ENCODE measurements at regions not wholly inside any gene's neighbourhood (a gene's known extent, or its start where the extent isn't known, plus 50 kb on each side); places are given as distances from the start of the nearest gene placed in this dataset.

DNA sequence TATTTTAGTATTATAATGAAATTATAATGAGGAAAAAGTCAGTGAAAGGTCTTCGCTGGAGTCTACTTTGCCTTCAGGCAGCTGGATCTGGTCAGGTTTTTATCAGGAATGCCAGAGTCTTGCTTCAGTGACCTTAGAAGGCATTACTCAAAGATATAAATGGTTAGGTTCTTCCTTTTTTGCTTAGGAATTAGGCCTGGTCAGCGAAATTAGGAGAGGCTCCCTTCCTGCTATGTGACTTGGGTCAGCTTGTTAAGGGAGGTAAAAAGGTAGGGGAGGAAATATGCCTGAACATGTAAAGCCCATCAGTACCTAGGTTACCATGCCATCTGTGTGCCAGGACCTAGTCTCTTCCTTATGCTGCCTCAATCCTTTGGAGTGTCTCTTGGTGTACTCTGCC is 115.1 kb downstream of the OTOR start:
- ChIA-PET CTCF (interaction anchor here (1.0 kb wide), 1 partner anchor 42 kb away, joined by 3 read pairs; no protein-coding TSS in a partner anchor), POLR2A (no interaction called here)
- H3K4me3 ChIP-seq (ENCODE audit: low read depth, low read length), result no peak overlapping the region
- TF ChIP-seq ZEB2 (tag by site-specific recombination; IDR thresholded peaks at IDR 0.05), result no peak
- no peak for TF ChIP-seq SP3 (tag by site-specific recombination; IDR thresholded peaks at IDR 0.05)
- TF ChIP-seq, protein P1, sequence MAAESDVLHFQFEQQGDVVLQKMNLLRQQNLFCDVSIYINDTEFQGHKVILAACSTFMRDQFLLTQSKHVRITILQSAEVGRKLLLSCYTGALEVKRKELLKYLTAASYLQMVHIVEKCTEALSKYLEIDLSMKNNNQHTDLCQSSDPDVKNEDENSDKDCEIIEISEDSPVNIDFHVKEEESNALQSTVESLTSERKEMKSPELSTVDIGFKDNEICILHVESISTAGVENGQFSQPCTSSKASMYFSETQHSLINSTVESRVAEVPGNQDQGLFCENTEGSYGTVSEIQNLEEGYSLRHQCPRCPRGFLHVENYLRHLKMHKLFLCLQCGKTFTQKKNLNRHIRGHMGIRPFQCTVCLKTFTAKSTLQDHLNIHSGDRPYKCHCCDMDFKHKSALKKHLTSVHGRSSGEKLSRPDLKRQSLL (tag by site-specific recombination; IDR thresholded peaks at IDR 0.05), result no peak
- no peak for TF ChIP-seq ZNF157 (tag by site-specific recombination; IDR thresholded peaks at IDR 0.05)
- no peak for TF ChIP-seq ZBTB1 (tag by site-specific recombination; IDR thresholded peaks at IDR 0.05)
- no peak for TF ChIP-seq ZBTB17 (tag by site-specific recombination; IDR thresholded peaks at IDR 0.05)
- no peak for TF ChIP-seq ZNF677 (tag by site-specific recombination; IDR thresholded peaks at IDR 0.05)
- no peak for TF ChIP-seq ZNF658 (tag by site-specific recombination; IDR thresholded peaks at IDR 0.05)
- TF ChIP-seq ZNF571 (tag by site-specific recombination; IDR thresholded peaks at IDR 0.05), result no peak
- no peaks in the 10 kb centered on the region for H3K9me3 ChIP-seq (ENCODE audit: control insufficient read depth, insufficient read depth, low read depth, low read length)
- no peaks in the 10 kb centered on the region for H3K4me1 ChIP-seq (ENCODE audit: control insufficient read depth, insufficient read depth, low read length)
- H3K27ac ChIP-seq (ENCODE audit: extremely low read depth, low read depth, low read length), result no peak overlapping the region
- no peaks in the 10 kb centered on the region for H3K36me3 ChIP-seq (ENCODE audit: control insufficient read depth in 2 of 2, insufficient read depth in 1 of 2, low read length in 2 of 2)

DNA sequence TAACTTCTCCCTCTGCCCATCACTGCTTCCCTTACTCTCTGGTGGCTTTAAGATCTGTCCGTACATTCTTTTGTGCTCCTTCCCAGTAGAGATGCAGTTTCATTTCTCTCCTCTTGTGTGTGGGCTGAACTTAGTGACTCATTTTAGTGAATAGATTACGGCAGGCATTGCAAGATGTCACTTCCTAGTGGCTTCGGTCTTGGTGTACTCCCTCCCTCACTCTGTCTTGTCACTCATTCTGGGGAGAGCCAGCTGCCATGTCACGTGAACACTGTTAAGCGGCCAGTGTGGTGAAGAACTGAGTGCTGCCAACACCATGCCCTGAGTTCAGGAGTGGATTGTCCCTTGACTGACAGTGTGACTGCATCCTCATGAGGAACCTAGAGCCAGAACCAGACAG is 115.9 kb downstream of the OTOR start:
- CTCF ChIA-PET, result interaction anchor here (0.7 kb wide), 1 partner anchor 59 kb away, joined by 3 read pairs; no protein-coding TSS in a partner anchor

More for the DNA sequence above, 115.9 kb downstream of the OTOR start:
- H3K4me1 ChIP-seq (ENCODE audit: control insufficient read depth, insufficient read depth, low read length), result no peaks in the 10 kb centered on the region
- TF ChIP-seq, protein P2, sequence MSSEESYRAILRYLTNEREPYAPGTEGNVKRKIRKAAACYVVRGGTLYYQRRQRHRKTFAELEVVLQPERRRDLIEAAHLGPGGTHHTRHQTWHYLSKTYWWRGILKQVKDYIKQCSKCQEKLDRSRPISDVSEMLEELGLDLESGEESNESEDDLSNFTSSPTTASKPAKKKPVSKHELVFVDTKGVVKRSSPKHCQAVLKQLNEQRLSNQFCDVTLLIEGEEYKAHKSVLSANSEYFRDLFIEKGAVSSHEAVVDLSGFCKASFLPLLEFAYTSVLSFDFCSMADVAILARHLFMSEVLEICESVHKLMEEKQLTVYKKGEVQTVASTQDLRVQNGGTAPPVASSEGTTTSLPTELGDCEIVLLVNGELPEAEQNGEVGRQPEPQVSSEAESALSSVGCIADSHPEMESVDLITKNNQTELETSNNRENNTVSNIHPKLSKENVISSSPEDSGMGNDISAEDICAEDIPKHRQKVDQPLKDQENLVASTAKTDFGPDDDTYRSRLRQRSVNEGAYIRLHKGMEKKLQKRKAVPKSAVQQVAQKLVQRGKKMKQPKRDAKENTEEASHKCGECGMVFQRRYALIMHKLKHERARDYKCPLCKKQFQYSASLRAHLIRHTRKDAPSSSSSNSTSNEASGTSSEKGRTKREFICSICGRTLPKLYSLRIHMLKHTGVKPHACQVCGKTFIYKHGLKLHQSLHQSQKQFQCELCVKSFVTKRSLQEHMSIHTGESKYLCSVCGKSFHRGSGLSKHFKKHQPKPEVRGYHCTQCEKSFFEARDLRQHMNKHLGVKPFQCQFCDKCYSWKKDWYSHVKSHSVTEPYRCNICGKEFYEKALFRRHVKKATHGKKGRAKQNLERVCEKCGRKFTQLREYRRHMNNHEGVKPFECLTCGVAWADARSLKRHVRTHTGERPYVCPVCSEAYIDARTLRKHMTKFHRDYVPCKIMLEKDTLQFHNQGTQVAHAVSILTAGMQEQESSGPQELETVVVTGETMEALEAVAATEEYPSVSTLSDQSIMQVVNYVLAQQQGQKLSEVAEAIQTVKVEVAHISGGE (tag by site-specific recombination; conservative IDR thresholded peaks at IDR 0.05; ENCODE audit: low read depth), result no peak
- TF ChIP-seq ZNF48 (tag by site-specific recombination; IDR thresholded peaks at IDR 0.05) (no peak), ZNF596 (tag by site-specific recombination; IDR thresholded peaks at IDR 0.05) (no peak), OSR2 (tag by site-specific recombination; IDR thresholded peaks at IDR 0.05) (no peak), ZNF837 (tag by site-specific recombination; IDR thresholded peaks at IDR 0.05) (no peak), MEIS1 (CRISPR knock-in tag; IDR thresholded peaks at IDR 0.05; ENCODE audit: borderline replicate concordance) (no peak), ZSCAN23 (tag by site-specific recombination; IDR thresholded peaks at IDR 0.05) (no peak), ZNF791 (tag by site-specific recombination; IDR thresholded peaks at IDR 0.05) (no peak), ZBTB1 (tag by site-specific recombination; IDR thresholded peaks at IDR 0.05) (no peak), ZNF16 (tag by site-specific recombination; IDR thresholded peaks at IDR 0.05; ENCODE audit: low read depth) (no peak), ZNF266 (tag by site-specific recombination; IDR thresholded peaks at IDR 0.05; ENCODE audit: low read depth) (no peak), ZNF146 (tag by site-specific recombination; IDR thresholded peaks at IDR 0.05) (no peak), ZNF426 (tag by site-specific recombination; IDR thresholded peaks at IDR 0.05) (no peak)
- TF ChIP-seq, protein P1 (tag by site-specific recombination; IDR thresholded peaks at IDR 0.05), result no peak
- TF ChIP-seq, protein P3, sequence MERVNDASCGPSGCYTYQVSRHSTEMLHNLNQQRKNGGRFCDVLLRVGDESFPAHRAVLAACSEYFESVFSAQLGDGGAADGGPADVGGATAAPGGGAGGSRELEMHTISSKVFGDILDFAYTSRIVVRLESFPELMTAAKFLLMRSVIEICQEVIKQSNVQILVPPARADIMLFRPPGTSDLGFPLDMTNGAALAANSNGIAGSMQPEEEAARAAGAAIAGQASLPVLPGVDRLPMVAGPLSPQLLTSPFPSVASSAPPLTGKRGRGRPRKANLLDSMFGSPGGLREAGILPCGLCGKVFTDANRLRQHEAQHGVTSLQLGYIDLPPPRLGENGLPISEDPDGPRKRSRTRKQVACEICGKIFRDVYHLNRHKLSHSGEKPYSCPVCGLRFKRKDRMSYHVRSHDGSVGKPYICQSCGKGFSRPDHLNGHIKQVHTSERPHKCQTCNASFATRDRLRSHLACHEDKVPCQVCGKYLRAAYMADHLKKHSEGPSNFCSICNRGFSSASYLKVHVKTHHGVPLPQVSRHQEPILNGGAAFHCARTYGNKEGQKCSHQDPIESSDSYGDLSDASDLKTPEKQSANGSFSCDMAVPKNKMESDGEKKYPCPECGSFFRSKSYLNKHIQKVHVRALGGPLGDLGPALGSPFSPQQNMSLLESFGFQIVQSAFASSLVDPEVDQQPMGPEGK (tag by site-specific recombination; IDR thresholded peaks at IDR 0.05), result no peak
- no peaks in the 10 kb centered on the region for H3K9me3 ChIP-seq (ENCODE audit: control insufficient read depth, insufficient read depth, low read depth, low read length)
- no peaks in the 10 kb centered on the region for H3K36me3 ChIP-seq (ENCODE audit: control insufficient read depth in 2 of 2, insufficient read depth in 1 of 2, low read length in 2 of 2)
- POLR2A ChIA-PET, result no interaction called here
- H3K27ac ChIP-seq (ENCODE audit: extremely low read depth, low read depth, low read length), result no peak overlapping the region
- no peak overlapping the region for H3K4me3 ChIP-seq (ENCODE audit: low read depth, low read length)

All from HEK293 (cell line).